Uterus (tissue), 3 donors: ENCODE measurements at regions not wholly inside any gene's neighbourhood (a gene's known extent, or its start where the extent isn't known, plus 50 kb on each side); places are given as distances from the start of the nearest gene placed in this dataset.
A peak's percentile ranks its signal among the peaks of the same experiment; 100 is the strongest.

ENCODE experiments used
- DNase-seq, 2 donors: peaks; one replicate each; pipeline ENCODE4 v3.0.0-alpha.2; 2019 to 2020
- H3K27ac ChIP-seq, 2 donors: fragments of 200-600 bp; sonication (generic); 1 replicate in 1 of 2; 2 replicates in 1 of 2; pipeline ENCODE4 v1.5.1; 2016 to 2018
- H3K27me3 ChIP-seq, 2 donors: fragments of 200-600 bp; sonication (generic); one replicate each; pipeline ENCODE4 v1.5.1; 2018 to 2019; ENCODE audit warnings: control low read depth in 1 of 2
- H3K36me3 ChIP-seq, 2 donors: fragments of 200-600 bp; sonication (generic); one replicate each; pipeline ENCODE4 v1.5.1; 2019; ENCODE audit warnings: control low read depth in 1 of 2
- H3K4me1 ChIP-seq, 2 donors: fragments of 200-600 bp; sonication (generic); one replicate each; pipeline ENCODE4 v1.5.1; 2018 to 2019; ENCODE audit warnings: control low read depth in 1 of 2
- H3K4me3 ChIP-seq, 2 donors: fragments of 200-600 bp; sonication (generic); 1 replicate in 1 of 2; 2 replicates in 1 of 2; pipeline ENCODE4 v1.5.1; 2018 to 2019; ENCODE audit warnings: mild to moderate bottlenecking in 1 of 2
- H3K9me3 ChIP-seq, 2 donors: fragments of 200-600 bp; sonication (generic); one replicate each; pipeline ENCODE4 v1.5.1; 2019; ENCODE audit warnings: control low read depth in 1 of 2
- CTCF ChIP-seq, 4 experiments: fragments of 200-600 bp in 2 of 4; fragments of 450-650 bp in 2 of 4; sonication (generic) in 2 of 4; IDR thresholded peaks; one replicate each; pipeline ENCODE4 v1.5.1; 2016 to 2019; ENCODE audit warnings: antibody characterized with exemption in 4 of 4, mild to moderate bottlenecking in 2 of 4, moderate library complexity in 1 of 4
- POLR2A ChIP-seq, 2 donors: fragments of 450-650 bp; IDR thresholded peaks; one replicate each; pipeline ENCODE4 v1.6.1; 2016; ENCODE audit warnings: antibody characterized with exemption in 2 of 2, mild to moderate bottlenecking in 1 of 2, moderate library complexity in 1 of 2
- intact Hi-C: fragments of 100-400 bp; cut with DNase I; formaldehyde crosslinking; loops from one replicate; pipeline ENCODE4 v1.15.1; 2023; ENCODE audit warnings: low total_unique reads
- donor health status: DM: yes; HTN: yes; CAD: no.

DNA sequence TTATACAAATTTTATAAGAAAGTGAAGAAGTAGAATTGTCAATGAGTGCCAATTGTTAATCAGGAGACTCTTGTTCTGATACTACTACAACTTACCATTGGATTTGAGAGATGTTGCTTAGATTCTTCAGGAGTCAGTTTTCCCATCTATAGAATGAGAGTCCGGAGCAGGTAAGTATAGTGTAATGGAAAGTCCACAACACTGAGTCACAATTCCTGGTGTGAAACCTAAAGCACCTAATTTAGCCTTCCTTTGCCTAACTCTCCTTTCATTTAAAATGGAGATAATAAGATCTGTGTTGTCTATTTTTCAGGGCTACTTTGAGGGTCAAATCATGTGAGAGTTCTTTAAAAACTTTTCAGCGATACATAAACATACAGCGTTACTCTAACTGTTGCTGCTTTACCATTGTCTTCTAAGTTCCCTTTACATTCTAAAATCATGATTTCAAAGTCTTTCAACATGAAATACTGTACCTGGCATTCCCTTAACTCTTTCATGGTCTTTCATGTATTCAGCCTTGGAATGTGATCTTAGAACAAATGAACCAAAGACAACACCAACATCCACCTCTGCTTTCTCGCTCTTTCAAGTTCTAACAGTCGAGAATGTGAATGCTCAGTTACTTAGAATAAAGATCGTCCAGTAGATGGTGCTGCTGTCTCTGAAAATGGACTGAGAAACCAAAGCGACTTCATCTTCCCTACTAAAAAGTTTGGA, 90.9 kb downstream of the SLC30A10 start:
- H3K4me1 ChIP-seq: no peaks in the 10 kb centered on the region
- H3K9me3 ChIP-seq: no peaks in the 10 kb centered on the region
- DNase-seq: no peak
- no peak overlapping the region for H3K4me3 ChIP-seq
- H3K36me3 ChIP-seq: no peaks in the 10 kb centered on the region
- no peaks in the 10 kb centered on the region for H3K27me3 ChIP-seq
- TF ChIP-seq POLR2A (IDR thresholded peaks at IDR 0.05) (no peak), CTCF (IDR thresholded peaks at IDR 0.05) (peak in 3 of 4 experiments; percentile 16 to 19 (median 17))
- intact Hi-C loops: no loop called here
- H3K27ac ChIP-seq: no peak overlapping the region

GRCh38 chr1:219834314-219834917, 93.9 kb downstream of the SLC30A10 start:
- no peaks in the 10 kb centered on the region for H3K27me3 ChIP-seq
- intact Hi-C loops: no loop called here
- H3K27ac ChIP-seq: no peak overlapping the region
- no peak overlapping the region for H3K4me3 ChIP-seq
- no peaks in the 10 kb centered on the region for H3K4me1 ChIP-seq
- no peaks in the 10 kb centered on the region for H3K36me3 ChIP-seq
- no peak for DNase-seq
- no peak for TF ChIP-seq CTCF (IDR thresholded peaks at IDR 0.05)
- TF ChIP-seq POLR2A (IDR thresholded peaks at IDR 0.05): no peak
- no peaks in the 10 kb centered on the region for H3K9me3 ChIP-seq

DNA sequence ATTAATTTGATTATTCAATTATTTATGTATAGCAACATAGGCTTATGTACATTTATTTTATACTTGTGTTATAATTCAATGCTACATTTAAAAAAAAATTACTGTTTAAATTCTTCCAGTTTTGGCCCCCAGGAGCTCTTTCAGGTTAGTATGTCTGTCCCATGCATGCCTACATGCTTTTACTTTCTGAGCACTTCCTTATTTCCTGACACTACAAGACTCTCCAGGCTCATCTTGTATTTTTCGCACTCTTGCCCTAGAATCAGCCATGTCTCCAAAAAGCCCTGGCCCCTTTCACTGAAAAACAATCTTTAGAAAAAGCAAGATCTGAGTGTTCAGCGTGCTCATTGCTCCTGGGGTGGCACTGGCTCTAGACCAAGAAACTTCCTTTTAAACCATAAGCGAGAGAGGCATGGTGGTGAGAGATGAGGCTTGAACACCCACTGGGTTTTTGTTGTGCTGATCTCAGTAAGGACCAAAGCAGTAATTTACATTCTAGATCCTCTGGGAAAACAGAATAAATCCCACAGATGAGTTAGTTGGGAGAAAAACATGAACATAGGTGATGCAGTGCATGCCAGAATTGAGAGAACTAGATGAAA, 95.0 kb downstream of the SLC30A10 start:
- Histone ChIP-seq H3K4me3 (no peak overlapping the region), H3K27ac (no peak overlapping the region), H3K4me1 (no peaks in the 10 kb centered on the region), H3K36me3 (no peaks in the 10 kb centered on the region), H3K27me3 (no peaks in the 10 kb centered on the region), H3K9me3 (no peaks in the 10 kb centered on the region)
- DNase-seq: no peak
- TF ChIP-seq CTCF (IDR thresholded peaks at IDR 0.05): no peak
- TF ChIP-seq POLR2A (IDR thresholded peaks at IDR 0.05): no peak
- intact Hi-C loops: no loop called here

- Histone ChIP-seq H3K27me3 (no peaks in the 10 kb centered on the region), H3K27ac (no peak overlapping the region), H3K4me3 (no peak overlapping the region), H3K36me3 (no peaks in the 10 kb centered on the region), H3K4me1 (no peaks in the 10 kb centered on the region), H3K9me3 (no peaks in the 10 kb centered on the region)
- DNase-seq: no peak
- TF ChIP-seq POLR2A (IDR thresholded peaks at IDR 0.05) (no peak), CTCF (IDR thresholded peaks at IDR 0.05) (no peak)
- intact Hi-C loops: no loop called here
Observed at GRCh38 chr1:219826290-219826689, 102.1 kb downstream of the SLC30A10 start.

DNA sequence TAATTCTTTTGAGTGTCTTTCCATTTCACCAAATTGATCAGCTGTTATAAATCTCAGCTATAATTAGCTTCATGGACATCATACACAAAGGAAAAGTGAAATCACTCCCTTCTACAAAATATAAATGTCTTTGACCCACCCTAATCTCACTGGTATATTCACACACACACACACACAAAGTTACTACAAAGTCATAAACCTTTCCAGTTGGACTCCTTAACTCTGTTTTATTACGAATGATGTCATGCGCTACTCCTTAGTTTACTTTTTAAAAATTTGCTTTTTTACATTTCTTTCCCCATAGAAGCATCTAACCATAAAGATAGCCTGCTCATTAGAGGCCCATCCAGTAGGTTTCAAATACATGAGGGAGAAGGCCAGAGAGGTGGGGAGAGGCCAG, 103.0 kb downstream of the SLC30A10 start:
- Histone ChIP-seq H3K27ac (no peak overlapping the region), H3K27me3 (no peaks in the 10 kb centered on the region), H3K36me3 (no peaks in the 10 kb centered on the region), H3K4me1 (no peaks in the 10 kb centered on the region), H3K9me3 (no peaks in the 10 kb centered on the region), H3K4me3 (no peak overlapping the region)
- no peak for DNase-seq
- intact Hi-C loops: no loop called here
- TF ChIP-seq CTCF (IDR thresholded peaks at IDR 0.05) (no peak), POLR2A (IDR thresholded peaks at IDR 0.05) (no peak)
